Putamen (tissue), 1 donor: ENCODE measurements at regions not wholly inside any gene's neighbourhood (a gene's known extent, or its start where the extent isn't known, plus 50 kb on each side); places are given as distances from the start of the nearest gene placed in this dataset.

Experiments
- DNase-seq: peaks from one replicate; pipeline ENCODE4 v3.0.0-alpha.2; 2016; ENCODE audit warnings: low spot score

DNA sequence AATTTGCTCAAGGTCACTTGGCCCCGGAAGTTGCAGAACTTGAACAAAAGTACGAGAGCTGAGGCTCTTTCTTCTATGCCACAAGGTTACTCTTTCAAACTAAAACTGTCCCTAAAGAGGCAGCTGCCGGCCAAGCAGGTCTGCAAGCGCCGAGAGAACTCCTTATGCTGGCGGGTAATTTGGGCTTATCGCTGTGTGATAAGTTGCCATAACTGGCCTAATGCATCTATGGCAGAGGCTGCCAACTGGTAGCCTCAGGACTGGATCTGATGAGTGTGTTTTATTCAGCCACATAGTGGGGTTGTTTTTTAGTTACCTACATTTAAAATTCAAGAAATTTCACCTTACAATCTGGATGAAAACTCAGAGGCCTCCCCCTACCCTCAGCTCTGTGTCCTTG lies 68.1 kb upstream of the SPOCK1 start:
- no peak for DNase-seq

DNA sequence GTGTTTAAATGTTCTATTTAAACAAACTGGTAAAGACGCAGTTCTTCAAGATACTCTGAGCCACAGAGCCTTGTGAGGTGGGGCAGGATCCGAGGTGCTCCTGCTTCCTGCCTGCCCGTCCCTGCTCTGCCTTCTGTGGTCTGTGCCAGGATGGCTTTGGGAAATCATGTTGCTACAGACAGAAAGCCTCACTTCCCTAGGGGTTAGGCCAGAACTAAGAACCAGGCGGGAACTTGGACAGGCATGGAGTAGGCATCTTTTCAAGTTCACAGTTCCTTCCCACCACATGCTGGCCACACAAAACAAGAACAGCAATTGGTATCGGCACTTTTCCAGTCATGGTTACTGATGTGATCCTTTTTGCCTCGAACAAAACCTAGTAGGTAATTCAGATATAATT lies 67.7 kb upstream of the SPOCK1 start:
- DNase-seq: no peak

DNA sequence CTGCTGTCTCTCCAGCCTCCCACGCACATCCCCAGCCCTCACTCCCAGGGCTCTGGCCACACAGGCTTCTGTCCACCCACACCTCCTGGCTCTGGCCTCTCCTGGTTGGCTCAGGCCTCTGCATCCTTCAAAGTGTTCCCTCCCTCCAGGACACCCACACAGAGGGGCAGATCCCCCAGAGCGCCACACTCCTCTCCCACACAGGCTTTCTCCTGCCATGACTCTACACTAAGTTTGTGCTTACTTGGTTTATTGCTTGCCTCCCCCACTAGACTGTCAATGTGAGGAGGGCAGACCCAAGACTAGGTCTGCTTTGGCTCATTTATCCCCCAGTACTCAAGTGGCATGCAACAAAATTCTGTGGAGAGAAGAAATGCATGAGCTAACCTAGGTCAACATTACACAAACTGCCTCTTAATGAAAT lies 67.0 kb upstream of the SPOCK1 start:
- no peak for DNase-seq

DNA sequence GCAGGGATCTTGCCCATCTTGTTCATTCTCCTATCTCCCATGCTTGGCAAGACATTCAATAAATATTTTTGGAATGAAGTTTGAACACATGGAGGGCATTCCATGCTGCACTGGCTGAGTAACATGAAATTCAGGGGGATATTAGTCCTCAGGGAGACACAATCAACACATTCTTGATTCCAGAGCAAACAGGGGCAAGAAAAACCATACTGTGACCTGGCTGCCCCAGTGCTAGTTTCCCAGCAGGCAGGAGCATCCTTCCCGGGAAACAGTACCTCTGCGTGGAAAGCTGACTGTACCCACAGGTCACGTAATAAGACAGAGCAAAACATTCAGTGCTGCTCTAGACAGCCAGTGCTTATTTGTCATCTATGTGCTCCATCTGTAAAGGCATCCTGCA lies 66.3 kb upstream of the SPOCK1 start:
- no peak for DNase-seq

DNA sequence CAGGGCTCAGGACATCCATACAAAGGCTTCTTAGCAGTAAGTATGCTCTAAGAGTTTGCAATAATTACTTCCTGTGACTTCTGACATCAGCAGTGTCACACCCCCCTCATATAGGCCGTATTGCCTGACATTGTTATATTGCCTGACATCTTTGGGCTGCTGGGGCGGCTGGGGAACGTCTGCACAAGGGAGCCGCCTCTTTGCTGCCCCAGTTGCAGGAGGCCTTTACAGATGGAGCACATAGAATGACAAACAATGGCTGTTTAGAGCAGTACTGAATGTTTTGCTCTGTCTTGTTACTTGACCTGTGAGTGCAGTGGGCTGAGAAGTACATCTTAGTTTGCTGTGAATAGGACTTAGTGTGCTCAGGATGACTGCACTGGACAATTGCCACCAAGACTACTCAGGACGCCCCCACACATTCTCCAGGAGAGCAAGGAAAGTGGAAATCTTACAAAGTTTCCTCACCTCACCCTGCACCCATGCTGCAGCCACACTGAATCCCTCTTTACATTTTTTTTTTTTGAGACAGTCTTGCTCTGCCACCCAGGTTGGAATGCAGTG lies 65.4 kb upstream of the SPOCK1 start:
- DNase-seq: no peak

DNA sequence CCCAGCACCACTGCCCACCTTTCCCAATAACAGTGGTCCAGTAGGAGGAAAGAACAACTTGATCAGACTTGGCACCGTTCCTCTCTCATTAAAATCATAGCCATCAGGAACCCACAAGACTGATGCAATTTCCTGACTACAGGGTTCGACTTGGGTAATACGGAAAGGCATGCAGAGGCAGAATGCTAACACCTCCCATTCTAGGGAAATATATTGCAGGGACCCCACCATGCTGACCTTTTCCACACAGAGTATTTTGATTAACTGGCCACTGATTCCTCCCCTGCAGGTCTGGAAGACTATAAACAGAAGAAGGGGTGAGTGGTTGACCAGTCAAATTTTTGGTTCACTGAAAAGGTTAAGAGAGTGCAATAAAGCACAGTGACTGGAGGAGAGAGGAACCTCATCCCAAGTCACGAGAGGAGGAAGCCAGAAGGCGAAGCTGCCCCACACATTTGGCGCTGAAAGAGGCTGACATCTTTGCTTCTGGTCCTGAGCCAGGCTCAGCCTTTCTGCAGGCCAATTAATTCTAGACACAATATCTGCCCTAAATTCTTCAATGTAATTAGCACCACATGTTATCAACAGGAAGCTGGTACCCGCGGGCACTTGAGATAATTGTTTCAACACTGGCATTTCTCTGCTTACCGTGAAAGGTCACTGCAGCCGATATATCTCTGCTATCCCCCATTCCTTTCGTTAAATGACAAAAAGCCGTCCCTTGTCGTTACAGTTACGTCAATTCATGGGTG lies 64.7 kb upstream of the SPOCK1 start:
- no peak for DNase-seq

DNA sequence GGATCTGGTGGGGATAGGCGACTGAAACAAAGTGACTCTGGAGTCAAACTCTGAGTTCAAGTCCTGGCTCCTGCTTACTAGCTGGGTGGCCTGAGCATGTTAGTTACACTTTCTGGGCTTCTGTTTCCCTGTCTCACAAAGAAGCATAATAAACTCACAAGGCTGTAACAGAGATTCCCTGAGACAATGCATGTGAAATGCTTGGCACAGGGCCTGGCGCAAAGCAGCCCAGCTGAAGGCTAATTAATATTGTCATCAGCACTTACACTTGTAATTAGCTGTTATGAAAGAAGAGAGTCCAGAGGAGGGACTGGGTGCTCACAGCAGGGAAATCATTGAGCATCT lies 64.1 kb upstream of the SPOCK1 start:
- peak; percentile 19 for DNase-seq

DNA sequence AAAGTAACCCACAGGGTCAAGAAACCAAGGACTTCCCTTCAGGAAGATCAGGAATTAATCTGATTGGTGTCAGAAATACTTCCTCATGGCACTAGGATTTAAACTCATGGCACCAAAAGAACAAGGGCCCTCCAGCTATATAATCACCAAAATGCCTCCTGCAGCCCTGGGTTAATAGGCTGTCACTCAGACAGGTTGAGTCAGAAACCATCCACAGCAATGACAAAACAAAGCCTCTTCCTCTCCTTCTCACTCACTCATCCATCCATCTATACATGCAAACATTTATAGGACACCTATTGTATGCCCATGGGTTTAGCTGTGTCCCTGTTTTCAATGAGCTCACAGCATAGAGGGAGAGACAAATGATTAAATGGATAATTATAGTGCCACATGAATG lies 62.5 kb upstream of the SPOCK1 start:
- no peak for DNase-seq

DNA sequence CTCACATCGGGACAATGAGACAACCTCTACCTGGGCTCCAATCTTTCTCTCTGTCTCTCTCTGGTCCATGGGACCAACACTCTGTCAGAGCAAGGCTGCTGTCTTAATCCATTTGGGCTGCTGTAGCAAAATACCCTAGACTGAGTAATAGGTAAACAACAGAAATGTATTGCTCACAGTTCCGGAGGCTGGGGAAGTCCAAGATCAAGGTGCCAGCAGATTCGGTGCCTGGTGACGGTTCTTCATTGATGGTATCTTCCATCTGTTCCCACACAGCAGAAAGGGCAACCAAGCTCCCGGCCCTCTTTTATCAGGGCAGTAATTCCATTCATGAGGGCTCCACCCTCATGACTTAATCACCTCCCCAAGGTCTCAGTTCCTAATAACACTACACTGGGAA lies 61.3 kb upstream of the SPOCK1 start:
- DNase-seq: no peak
